HEK293T (cell line): ENCODE measurements at regions not wholly inside any gene's neighbourhood (a gene's known extent, or its start where the extent isn't known, plus 50 kb on each side); places are given as distances from the start of the nearest gene placed in this dataset.
"Not testable (repeated sequence)": the region's sequence is repeated elsewhere in the genome, so short reads cannot be mapped to it uniquely, and the experiment has no call there.

ENCODE experiments used
- FOXK2 ChIP-seq: fragments of 450-650 bp; IDR thresholded peaks from 2 replicates; pipeline ENCODE4 v1.6.1; 2016; ENCODE audit warnings: mild to moderate bottlenecking
- HDGF ChIP-seq: fragments of 450-650 bp; IDR thresholded peaks from 2 replicates; pipeline ENCODE4 v1.6.1; 2017; ENCODE audit warnings: antibody characterized with exemption, borderline replicate concordance
- PKNOX1 ChIP-seq: fragments of 450-650 bp; IDR thresholded peaks from 2 replicates; pipeline ENCODE4 v1.6.1; 2016
- ZNF384 ChIP-seq: fragments of 450-650 bp; IDR thresholded peaks from 2 replicates; pipeline ENCODE4 v1.6.1; 2016

DNA sequence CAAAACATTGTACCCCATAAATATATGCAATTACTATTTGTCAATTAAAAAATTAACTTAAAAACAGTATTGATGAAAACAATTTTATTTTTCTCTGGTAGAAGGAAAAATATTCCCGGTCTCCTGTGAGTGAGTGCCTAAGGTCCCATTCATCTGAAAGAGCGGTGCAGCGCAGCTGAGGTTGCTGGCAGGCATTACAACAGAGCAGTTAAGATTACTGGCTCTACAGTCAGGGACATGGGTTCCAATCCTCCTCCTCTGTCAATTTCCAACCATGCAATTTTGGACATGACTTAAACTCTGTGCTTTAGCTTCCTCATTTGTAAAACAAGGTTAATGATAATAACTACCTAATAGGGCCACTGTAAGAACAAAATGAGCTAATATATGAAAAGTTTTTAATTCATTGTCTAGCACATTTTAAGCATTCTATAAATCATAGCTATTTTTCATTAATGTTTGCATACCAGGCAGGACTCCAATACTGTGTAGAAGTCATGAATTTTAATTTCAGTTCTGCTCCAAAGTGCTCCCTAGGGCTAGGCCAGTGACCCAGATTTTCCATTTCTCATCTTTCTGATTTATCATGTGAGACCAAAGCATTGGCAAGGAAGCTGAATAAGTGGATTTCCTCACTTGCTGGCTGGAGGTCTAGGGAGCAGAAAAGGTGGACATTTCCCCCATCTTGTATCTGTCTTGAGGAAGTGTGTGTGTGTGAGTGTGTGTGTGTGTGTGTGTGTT, 174.2 kb upstream of the NBPF19 start:
- TF ChIP-seq FOXK2, HDGF, PKNOX1, ZNF384: not testable (repeated sequence)
